MG63 (cell line): ENCODE measurements at regions not wholly inside any gene's neighbourhood (a gene's known extent, or its start where the extent isn't known, plus 50 kb on each side); places are given as distances from the start of the nearest gene placed in this dataset.

Source experiments
- DNase-seq: peaks from one replicate; pipeline ENCODE4 v3.0.0-alpha.2; 2020
- H3K27me3 ChIP-seq: fragments of 250-450 bp; sonication (Bioruptor Pico); 2 replicates; pipeline ENCODE4 v1.5.1; 2020; ENCODE audit warnings: mild to moderate bottlenecking, moderate library complexity
- H3K36me3 ChIP-seq: fragments of 250-450 bp; sonication (Bioruptor Pico); 2 replicates; pipeline ENCODE4 v1.5.1; 2020; ENCODE audit warnings: mild to moderate bottlenecking, moderate library complexity
- H3K4me3 ChIP-seq: fragments of 250-450 bp; sonication (Bioruptor Pico); 2 replicates; pipeline ENCODE4 v1.5.1; 2020; ENCODE audit warnings: mild to moderate bottlenecking, moderate library complexity
- H3K9me3 ChIP-seq: fragments of 250-450 bp; sonication (Bioruptor Pico); 2 replicates; pipeline ENCODE4 v1.5.1; 2020; ENCODE audit warnings: mild to moderate bottlenecking, moderate library complexity

DNA sequence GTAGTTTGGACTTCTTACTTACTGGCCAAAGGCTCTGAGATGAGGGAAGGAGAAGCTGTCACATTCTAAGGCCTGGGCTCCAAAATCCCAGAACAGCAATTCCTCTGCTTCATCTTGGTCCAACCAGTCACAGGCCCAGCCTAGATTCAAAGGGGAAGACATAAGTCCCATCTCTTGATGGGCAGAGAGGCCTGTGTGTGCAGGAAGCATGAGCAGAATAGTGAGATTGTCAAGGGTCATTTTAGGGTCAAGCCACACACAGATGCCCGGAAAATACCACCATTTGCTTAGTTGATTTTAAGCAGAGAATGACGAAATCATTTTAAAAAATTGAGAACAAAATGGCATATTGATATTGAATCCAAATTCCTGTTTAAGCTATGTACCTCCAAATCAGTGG lies 580.9 kb upstream of the ZFP42 start:
- Histone ChIP-seq H3K36me3 (no peaks in the 10 kb centered on the region), H3K4me3 (no peak overlapping the region), H3K9me3 (no peaks in the 10 kb centered on the region), H3K27me3 (no peaks in the 10 kb centered on the region)
- no peak for DNase-seq

DNA sequence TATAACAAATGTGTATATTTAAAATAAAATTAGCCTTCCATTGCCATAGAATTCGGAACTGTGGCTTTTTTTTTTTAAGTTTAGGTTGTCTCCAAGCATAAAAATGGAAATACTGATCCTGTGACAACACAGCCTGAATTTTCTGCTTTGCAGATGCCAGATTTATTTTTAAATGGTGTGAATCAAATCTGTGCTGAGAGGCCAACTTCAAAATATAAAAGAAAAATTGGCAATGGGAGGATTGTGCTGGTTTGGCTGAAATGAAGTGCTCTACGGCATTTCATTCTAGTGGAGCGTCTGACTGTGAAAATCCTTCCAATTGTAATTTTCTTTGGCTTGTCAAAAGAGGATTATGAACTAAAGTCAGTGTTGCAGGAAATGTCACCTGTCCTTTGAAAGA lies 580.3 kb upstream of the ZFP42 start:
- no peaks in the 10 kb centered on the region for H3K9me3 ChIP-seq
- H3K4me3 ChIP-seq = no peak overlapping the region
- no peak for DNase-seq
- H3K27me3 ChIP-seq = no peaks in the 10 kb centered on the region
- H3K36me3 ChIP-seq = no peaks in the 10 kb centered on the region

DNA sequence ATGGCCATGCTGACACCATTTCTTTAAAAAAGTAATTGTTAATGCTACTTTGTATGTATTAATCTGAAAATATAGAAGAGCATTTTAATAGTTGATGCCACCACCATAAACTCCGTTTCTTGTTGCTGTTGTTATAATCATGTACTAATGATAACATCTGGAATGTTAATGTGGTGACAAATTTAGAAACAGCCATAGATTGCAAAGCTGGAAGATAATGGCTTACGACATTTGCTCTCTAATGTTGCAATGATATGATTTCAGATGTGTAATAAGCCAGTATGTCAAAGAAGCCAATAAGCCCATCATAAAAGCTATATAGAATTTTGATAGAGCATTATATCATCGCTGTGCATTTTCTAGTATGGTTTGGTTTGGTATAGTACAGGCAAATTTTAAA lies 579.4 kb upstream of the ZFP42 start:
- DNase-seq = no peak
- no peak overlapping the region for H3K4me3 ChIP-seq
- H3K36me3 ChIP-seq = no peaks in the 10 kb centered on the region

DNA sequence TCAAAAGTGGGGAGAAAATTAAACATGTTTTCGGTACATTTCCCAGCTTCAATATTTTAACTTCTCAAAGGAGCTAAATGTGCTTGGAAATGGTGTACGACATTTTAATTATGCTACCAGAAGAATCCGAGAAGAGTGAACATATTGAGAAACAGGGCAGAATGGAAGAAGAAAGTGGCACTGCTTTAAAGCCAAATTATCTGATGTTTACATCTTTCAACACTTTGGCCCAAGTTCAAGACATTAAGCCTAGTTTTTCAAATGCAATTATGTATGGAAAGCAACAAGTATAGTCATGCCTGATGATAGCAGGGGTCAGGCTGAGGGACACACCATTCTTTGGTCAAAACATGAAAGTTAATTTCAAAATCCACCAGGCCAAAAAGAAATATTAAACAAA lies 577.9 kb upstream of the ZFP42 start:
- DNase-seq = no peak
- Histone ChIP-seq H3K4me3 (no peak overlapping the region), H3K36me3 (no peaks in the 10 kb centered on the region), H3K9me3 (no peaks in the 10 kb centered on the region), H3K27me3 (no peaks in the 10 kb centered on the region)

More for the DNA sequence above, 579.4 kb upstream of the ZFP42 start:
- Histone ChIP-seq H3K9me3 (no peaks in the 10 kb centered on the region), H3K27me3 (no peaks in the 10 kb centered on the region)

DNA sequence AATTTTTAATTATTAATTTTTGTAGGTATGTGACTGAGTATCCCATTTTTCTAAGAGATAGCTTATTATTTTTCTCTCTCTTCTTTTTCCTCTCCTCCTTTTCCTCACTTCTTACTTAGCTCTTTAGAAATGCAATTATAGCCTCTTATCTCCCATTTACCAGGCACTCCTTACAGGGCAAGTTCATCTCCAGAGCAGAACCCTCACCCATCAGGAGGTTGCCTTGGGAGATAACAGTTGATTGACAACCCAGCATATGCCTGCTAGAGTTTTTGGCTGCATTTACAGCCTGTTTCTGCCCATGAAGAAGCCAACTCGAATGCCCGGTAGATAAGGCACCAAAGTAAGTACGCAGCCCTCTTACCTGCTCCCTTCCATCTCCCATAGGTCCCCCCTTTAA lies 572.9 kb upstream of the ZFP42 start:
- Histone ChIP-seq H3K27me3 (no peaks in the 10 kb centered on the region), H3K4me3 (no peak overlapping the region), H3K36me3 (no peaks in the 10 kb centered on the region), H3K9me3 (no peaks in the 10 kb centered on the region)
- no peak for DNase-seq

DNA sequence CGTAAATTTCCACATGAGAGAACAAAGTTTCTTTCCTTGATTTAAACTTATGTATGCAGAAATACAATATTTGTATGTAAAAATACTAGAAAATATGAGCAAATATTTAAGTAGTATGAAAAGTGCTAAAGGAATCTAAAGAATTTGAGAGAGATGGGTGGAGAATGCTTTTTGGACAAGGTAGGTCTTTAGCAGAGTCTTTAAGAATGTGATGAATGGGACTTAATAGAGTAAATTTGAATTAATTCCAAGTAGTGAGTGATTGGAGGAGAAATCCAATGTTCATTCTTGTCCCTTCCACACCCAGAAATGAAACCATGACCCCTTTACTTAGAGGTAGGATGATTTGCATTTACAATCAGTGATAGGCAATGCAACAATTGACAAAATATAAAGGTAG lies 570.9 kb upstream of the ZFP42 start:
- no peaks in the 10 kb centered on the region for H3K36me3 ChIP-seq
- no peak for DNase-seq
- no peaks in the 10 kb centered on the region for H3K9me3 ChIP-seq
- no peaks in the 10 kb centered on the region for H3K27me3 ChIP-seq
- H3K4me3 ChIP-seq = no peak overlapping the region

DNA sequence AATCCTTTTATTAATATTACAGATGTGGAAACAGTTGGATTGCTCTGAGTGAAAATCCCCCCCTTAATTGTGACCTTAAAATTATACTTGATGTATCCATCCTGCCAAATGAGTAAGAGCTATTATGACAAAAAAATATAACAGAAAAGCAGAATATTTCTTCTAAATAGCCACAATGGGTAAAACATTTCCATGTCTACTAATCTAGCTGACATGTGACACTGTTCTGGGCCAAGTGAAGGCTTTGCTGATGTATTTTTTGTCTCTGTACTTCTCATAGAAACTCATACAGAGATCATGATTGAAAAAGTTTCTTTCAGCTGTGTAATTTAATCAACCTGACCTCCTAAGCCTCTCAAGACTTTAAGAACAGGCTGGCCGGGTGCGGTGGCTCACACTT lies 569.1 kb upstream of the ZFP42 start:
- Histone ChIP-seq H3K4me3 (no peak overlapping the region), H3K9me3 (no peaks in the 10 kb centered on the region), H3K36me3 (no peaks in the 10 kb centered on the region), H3K27me3 (no peaks in the 10 kb centered on the region)
- no peak for DNase-seq

DNA sequence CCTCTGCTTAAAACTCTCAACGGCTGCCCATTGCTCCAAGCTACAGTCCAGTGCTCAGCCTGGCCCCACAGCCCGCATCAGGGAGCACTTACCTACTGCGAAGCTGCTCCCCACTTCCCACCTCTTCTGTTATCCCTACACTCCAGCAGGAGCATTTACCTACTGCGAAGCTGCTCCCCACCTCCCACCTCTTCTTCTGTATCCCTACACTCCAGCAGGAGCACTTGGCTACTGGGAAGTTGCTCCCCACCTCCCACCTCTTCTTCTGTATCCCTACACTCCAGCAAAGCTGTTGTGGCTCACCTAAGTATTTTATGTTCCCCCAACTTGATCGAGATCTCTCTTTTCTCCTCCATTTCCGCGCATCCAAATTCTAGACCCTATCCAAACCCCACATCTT lies 563.3 kb upstream of the ZFP42 start:
- Histone ChIP-seq H3K27me3 (no peaks in the 10 kb centered on the region), H3K9me3 (peaks cover 5% of the 10 kb centered on the region), H3K4me3 (no peak overlapping the region), H3K36me3 (no peaks in the 10 kb centered on the region)
- DNase-seq = no peak

DNA sequence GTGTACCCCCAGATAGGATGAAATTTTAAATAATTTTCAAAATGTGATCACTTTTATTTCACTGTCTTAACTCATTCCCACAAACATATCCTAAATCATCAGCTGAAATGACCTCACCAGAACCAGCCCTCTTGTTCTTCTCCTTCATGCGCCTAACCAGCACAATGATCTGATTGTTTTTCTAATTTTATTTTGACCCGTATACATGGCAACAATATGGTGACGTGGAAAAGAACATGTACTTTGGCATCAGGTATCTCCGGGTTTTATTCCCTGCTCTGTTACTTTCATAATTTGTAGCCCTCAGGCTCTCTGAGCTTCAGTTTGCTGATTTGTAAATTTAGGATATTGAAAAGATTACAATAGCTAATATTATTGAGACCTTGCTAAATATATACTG lies 562.4 kb upstream of the ZFP42 start:
- H3K9me3 ChIP-seq = peaks cover 10% of the 10 kb centered on the region
- DNase-seq = no peak
- no peaks in the 10 kb centered on the region for H3K36me3 ChIP-seq
- H3K27me3 ChIP-seq = no peaks in the 10 kb centered on the region
- no peak overlapping the region for H3K4me3 ChIP-seq

DNA sequence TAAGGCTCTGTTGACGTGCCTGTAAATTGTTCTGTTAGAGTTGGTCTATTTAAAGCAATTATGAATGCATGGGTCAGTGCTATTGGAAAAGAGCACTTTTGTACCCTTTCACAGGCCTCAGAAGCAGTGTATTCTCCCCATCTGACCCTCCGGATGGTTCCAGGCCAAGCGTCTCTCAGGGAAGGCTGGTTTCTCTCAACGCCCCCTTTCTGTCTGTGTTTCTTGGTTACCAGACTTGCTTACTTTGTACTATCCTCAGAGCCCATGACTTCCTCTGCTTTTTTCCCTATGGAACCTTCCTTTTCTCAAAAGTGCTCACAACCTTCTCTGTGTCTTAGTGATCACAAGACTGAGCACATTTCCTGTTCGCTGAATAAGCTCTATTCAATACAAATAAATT lies 559.3 kb upstream of the ZFP42 start:
- H3K27me3 ChIP-seq = no peaks in the 10 kb centered on the region
- H3K4me3 ChIP-seq = no peak overlapping the region
- H3K9me3 ChIP-seq = peaks cover 16% of the 10 kb centered on the region
- H3K36me3 ChIP-seq = no peaks in the 10 kb centered on the region
- DNase-seq = no peak

DNA sequence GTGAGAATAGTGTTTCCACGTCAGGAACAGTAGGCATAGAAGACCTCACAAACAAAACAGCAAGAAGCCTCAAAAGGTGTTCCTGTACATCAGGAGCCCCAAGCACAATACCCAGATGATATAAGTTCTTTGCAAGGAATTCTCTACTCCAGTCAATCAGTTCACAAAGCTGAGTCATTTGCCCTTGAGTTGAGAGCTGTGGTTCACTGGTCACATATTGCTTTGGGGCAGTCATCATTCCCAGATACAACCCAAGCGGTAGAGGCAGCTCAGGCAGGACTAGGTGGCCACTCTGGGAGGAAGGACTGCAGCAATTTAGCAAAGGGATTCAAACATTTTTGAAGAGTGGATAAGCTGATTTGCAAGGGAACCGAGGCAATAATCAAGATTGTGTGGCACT lies 551.5 kb upstream of the ZFP42 start:
- Histone ChIP-seq H3K36me3 (no peaks in the 10 kb centered on the region), H3K4me3 (no peak overlapping the region), H3K27me3 (no peaks in the 10 kb centered on the region), H3K9me3 (peaks cover 4% of the 10 kb centered on the region; the same call in 1 of the 2 replicates)
- DNase-seq = no peak

DNA sequence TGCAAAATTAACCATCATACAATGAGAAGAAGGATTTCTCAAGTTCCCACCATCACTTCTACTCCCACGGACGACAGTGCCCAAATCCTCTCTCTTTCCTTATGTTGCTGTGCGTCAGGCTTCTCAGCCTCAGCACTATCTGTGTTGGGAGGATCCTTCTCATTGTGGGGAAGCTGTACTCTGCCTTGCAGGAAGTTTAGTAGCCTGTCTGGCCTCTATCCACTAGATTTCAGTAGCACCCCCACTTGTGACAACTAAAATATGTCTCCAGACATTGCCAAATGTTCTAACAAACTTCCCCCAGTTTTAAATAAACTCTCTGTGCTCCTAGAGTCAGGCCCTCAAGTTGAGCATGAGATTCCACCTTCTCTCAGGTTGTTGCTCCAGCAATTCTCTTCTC lies 545.9 kb upstream of the ZFP42 start:
- no peak overlapping the region for H3K4me3 ChIP-seq
- no peaks in the 10 kb centered on the region for H3K9me3 ChIP-seq
- no peaks in the 10 kb centered on the region for H3K36me3 ChIP-seq
- H3K27me3 ChIP-seq = no peaks in the 10 kb centered on the region
- no peak for DNase-seq

DNA sequence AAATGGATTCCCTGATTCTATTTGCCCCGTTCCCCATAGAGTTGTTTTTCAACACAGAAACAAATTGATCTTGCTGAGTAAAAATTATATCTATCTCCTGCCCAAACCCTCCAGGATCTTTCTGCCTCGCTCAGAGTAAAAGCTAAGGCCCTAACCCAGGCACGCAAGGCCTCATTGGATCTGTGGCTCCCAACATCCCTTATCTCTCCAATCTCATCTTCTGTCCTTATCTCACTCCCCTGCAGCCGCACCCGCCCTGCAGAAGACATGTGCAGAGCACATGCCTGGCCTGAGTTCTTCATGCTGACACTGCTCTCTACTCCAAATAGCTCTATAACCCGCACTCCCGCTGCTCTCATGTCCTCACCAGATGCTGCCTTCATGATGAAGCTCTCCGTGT lies 543.8 kb upstream of the ZFP42 start:
- H3K36me3 ChIP-seq = no peaks in the 10 kb centered on the region
- no peaks in the 10 kb centered on the region for H3K27me3 ChIP-seq
- H3K9me3 ChIP-seq = no peaks in the 10 kb centered on the region
- no peak for DNase-seq
- no peak overlapping the region for H3K4me3 ChIP-seq

DNA sequence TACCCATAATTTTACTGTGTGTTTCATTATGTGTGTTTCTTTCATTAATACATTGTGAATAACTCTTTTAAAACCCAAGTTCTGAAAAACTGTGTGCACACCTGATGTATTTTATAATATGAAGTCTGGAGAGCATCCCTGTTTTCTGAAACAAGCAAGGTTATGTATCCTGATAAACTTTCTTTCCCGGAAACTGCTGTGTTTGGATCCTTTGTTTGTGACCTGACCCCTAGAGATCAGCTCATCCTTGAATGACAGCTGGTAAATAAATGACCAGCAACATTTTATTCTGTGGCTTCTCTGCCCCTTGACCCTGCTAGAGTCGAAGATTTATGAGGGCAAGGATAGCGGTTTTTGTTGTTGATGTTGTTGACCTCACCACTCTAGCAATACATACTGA lies 535.6 kb upstream of the ZFP42 start:
- Histone ChIP-seq H3K4me3 (no peak overlapping the region), H3K9me3 (no peaks in the 10 kb centered on the region), H3K36me3 (no peaks in the 10 kb centered on the region), H3K27me3 (no peaks in the 10 kb centered on the region)
- no peak for DNase-seq

DNA sequence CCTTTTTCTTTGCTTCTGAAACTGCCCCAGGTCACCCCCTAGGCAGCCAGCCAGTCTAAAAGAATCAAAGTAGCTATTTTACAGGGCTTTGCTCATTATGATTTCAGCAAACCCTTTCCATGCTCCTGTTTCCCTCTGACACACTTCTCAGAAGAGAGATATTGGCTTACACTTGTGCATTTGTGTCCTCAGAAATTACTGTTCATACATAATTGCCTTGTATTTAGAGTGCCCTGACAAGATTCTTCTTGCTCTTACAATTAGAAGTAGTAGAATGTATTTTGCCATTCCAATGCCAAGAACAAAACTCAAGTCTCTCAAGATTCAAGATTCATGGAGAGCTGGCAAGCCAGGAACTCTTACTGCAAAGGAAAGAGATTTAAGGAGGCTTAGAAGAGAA lies 531.0 kb upstream of the ZFP42 start:
- H3K9me3 ChIP-seq = no peaks in the 10 kb centered on the region
- no peaks in the 10 kb centered on the region for H3K27me3 ChIP-seq
- DNase-seq = no peak
- H3K36me3 ChIP-seq = no peaks in the 10 kb centered on the region
- no peak overlapping the region for H3K4me3 ChIP-seq

DNA sequence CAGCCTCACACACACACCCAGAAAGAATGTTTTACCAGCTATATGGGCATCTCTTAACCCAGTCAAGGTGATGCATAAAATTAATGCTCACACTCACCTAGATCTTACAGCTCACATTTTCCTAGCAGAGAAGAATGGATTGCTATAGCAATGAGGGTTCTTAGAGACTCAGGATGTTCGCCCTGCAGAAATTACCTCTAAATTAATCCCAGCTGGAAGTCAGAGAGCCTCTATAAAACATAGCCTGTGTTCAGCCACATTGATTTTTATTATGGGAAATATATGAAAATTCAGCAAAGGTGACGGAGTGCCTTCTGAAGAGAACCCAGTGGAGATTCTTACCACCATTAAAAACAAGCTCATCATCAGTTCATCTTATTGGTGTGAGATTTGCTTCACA lies 528.3 kb upstream of the ZFP42 start:
- Histone ChIP-seq H3K27me3 (no peaks in the 10 kb centered on the region), H3K36me3 (no peaks in the 10 kb centered on the region)
- no peak for DNase-seq

DNA sequence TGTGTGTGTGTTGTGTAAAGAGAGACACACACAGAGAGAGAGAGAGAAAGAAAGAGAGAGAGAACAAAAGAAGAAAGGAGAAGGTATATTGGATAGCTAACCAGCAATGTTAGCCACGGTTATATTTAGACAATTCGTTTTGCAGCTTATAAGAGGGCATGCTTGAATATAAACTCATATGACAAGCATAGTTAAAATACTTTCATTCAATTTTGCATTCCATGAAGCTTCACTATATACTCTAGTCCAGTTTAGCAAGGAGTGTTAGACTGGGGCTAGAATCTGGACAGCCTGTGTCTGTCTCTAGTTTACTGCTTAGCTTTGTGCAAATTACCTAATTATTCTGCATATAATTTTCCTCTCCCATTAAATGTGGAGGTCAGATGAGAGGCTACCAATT lies 525.9 kb upstream of the ZFP42 start:
- Histone ChIP-seq H3K9me3 (no peaks in the 10 kb centered on the region), H3K4me3 (no peak overlapping the region), H3K27me3 (no peaks in the 10 kb centered on the region), H3K36me3 (no peaks in the 10 kb centered on the region)
- no peak for DNase-seq

More for the DNA sequence above, 528.3 kb upstream of the ZFP42 start:
- H3K4me3 ChIP-seq = no peak overlapping the region
- H3K9me3 ChIP-seq = no peaks in the 10 kb centered on the region

DNA sequence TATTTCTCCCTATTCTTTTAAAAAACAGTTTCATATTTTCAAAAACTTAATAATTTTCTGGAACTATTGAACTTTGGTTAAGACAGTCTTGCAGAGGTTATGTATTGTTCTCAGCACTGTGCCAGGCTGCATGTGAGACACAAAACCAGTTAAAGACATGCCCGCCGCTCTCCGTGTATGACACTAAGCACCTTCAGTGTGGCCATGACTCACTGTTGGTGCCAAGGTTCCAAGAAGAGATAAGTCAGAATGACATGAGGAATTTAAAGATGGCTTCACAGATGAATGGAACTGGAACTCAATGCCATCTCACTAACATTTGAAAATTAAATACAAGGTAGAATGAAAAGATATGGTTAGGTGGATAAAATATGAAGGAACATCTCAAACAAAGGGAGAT lies 525.5 kb upstream of the ZFP42 start:
- no peaks in the 10 kb centered on the region for H3K36me3 ChIP-seq
- H3K9me3 ChIP-seq = no peaks in the 10 kb centered on the region
- no peak for DNase-seq
- H3K4me3 ChIP-seq = no peak overlapping the region
- no peaks in the 10 kb centered on the region for H3K27me3 ChIP-seq

DNA sequence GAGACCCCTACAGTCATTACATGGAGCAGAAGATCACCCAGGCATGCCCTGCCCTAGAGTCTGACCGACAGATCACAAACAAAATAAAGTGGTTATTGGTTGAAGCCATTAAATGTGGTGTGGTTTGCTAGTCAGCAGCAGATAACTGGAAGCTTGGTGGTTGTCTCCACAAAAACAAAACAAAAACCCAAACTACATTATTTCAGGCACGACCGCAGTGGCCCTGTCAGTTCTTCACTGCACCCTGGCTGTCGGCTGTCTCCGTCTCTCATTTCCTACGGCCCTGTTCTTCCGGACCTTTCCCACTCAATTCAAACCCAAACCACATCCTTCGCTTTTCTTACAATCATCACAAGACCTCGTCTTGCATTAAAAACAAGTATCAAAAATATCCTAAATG lies 521.3 kb upstream of the ZFP42 start:
- Histone ChIP-seq H3K9me3 (no peaks in the 10 kb centered on the region), H3K36me3 (no peaks in the 10 kb centered on the region), H3K27me3 (no peaks in the 10 kb centered on the region), H3K4me3 (no peak overlapping the region)
- no peak for DNase-seq
